ENCODE measurements at regions not wholly inside any gene's neighbourhood (a gene's known extent, or its start where the extent isn't known, plus 50 kb on each side); places are given as distances from the start of the nearest gene placed in this dataset.

- TF ChIP-seq, protein P1, sequence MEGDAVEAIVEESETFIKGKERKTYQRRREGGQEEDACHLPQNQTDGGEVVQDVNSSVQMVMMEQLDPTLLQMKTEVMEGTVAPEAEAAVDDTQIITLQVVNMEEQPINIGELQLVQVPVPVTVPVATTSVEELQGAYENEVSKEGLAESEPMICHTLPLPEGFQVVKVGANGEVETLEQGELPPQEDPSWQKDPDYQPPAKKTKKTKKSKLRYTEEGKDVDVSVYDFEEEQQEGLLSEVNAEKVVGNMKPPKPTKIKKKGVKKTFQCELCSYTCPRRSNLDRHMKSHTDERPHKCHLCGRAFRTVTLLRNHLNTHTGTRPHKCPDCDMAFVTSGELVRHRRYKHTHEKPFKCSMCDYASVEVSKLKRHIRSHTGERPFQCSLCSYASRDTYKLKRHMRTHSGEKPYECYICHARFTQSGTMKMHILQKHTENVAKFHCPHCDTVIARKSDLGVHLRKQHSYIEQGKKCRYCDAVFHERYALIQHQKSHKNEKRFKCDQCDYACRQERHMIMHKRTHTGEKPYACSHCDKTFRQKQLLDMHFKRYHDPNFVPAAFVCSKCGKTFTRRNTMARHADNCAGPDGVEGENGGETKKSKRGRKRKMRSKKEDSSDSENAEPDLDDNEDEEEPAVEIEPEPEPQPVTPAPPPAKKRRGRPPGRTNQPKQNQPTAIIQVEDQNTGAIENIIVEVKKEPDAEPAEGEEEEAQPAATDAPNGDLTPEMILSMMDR (IDR thresholded peaks at IDR 0.05; ENCODE audit: low read length) = no peak
- TF ChIP-seq EZH2 (optimal IDR thresholded peaks at IDR 0.05; ENCODE audit: low read depth, low read length) = no peak
Observed at GRCh38 chr2:125667630-125668029, 988.3 kb upstream of the GYPC start.
